Endothelial cell of umbilical vein (primary cell): ENCODE measurements at regions not wholly inside any gene's neighbourhood (a gene's known extent, or its start where the extent isn't known, plus 50 kb on each side); places are given as distances from the start of the nearest gene placed in this dataset.

Experiments
- BruUV-seq: library from RNA; stranded (reverse); fragments of 400-500 nt; replicated peaks from 2 replicates; lab custom pipeline; 2021; lab: Mats Ljungman, UMichigan
- CTCF ChIA-PET: fragments of 300-600, 350-600 bp; sonication (Branson Sonifier 250); formaldehyde crosslinking; loops from one replicate; lab custom pipeline; 2021; ENCODE audit warnings: antibody characterized with exemption, inconsistent platforms; lab: Charles Lee
- POLR2A ChIA-PET: fragments of 300-600, 350-600 bp; sonication (Branson Sonifier 250); formaldehyde crosslinking; loops from one replicate; lab custom pipeline; 2021; ENCODE audit warnings: antibody characterized with exemption, inconsistent platforms; lab: Charles Lee
- DNase-seq: peaks from one replicate; pipeline ENCODE4 v3.0.0-alpha.2; 2011; ENCODE audit warnings: low read depth, low spot score
- FAIRE-seq: peaks from 2 replicates; lab custom pipeline; 2011; peaks lifted over from hg19 to GRCh38; lab: Jason Lieb, UNC
- H2AFZ ChIP-seq: 2 replicates; pipeline ENCODE4 v1.6.0; 2012; ENCODE audit warnings: low read depth, low read length, control low read depth, inconsistent platforms
- H3K27ac ChIP-seq: 2 replicates; pipeline ENCODE4 v1.5.1; 2011; ENCODE audit warnings: low read depth, mild to moderate bottlenecking, control low read depth, low read length, moderate library complexity; ENCODE audit not compliant: insufficient read depth
- H3K27me3 ChIP-seq, 2 experiments: 2 replicates each; pipeline versions ENCODE4 v1.6.0 to v1.6.1; 2011; ENCODE audit warnings: low read length in 2 of 2, mixed read lengths in 1 of 2; ENCODE audit not compliant: control insufficient read depth in 2 of 2, insufficient read depth in 2 of 2
- H3K36me3 ChIP-seq, 2 experiments: 2 replicates in 1 of 2; 3 replicates in 1 of 2; pipeline ENCODE4 v1.5.1; 2011; ENCODE audit warnings: low read length in 2 of 2, mild to moderate bottlenecking in 1 of 2, moderate library complexity in 1 of 2; ENCODE audit not compliant: control insufficient read depth in 2 of 2, insufficient read depth in 2 of 2; ENCODE audit errors: extremely low read depth in 1 of 2
- H3K4me1 ChIP-seq: 3 replicates; pipeline ENCODE4 v1.5.1; 2011; ENCODE audit warnings: mild to moderate bottlenecking, low read length; ENCODE audit not compliant: control insufficient read depth, insufficient read depth; ENCODE audit errors: extremely low read depth
- H3K4me2 ChIP-seq: 2 replicates; pipeline ENCODE4 v1.6.1; 2011; ENCODE audit warnings: low read length, control low read depth, mixed read lengths; ENCODE audit not compliant: insufficient read depth
- H3K4me3 ChIP-seq, 3 experiments: fragments of 200-600 bp in 1 of 3; sonication (generic), shearing (Covaris generic) in 1 of 3; replicated peaks in 1 of 3; 2 replicates each; pipeline ENCODE4 v1.5.1; 2011 to 2016; ENCODE audit warnings: control low read depth in 3 of 3, low read length in 3 of 3, mild to moderate bottlenecking in 2 of 3, inconsistent platforms in 1 of 3, low read depth in 1 of 3, moderate library complexity in 1 of 3; ENCODE audit not compliant: insufficient read depth in 1 of 3
- H3K79me2 ChIP-seq: 2 replicates; pipeline ENCODE4 v1.6.0; 2012; ENCODE audit warnings: low read length, inconsistent platforms; ENCODE audit not compliant: control insufficient read depth, insufficient read depth
- H3K9ac ChIP-seq: replicated peaks from 2 replicates; pipeline ENCODE3; 2011; ENCODE audit warnings: low read length, control low read depth; ENCODE audit not compliant: insufficient read depth; ENCODE audit errors: extremely low read depth
- H3K9me1 ChIP-seq: replicated peaks from 3 replicates; pipeline ENCODE4 v1.6.0; 2011; ENCODE audit warnings: mild to moderate bottlenecking, low read length; ENCODE audit not compliant: control insufficient read depth, insufficient read depth; ENCODE audit errors: extremely low read depth
- H3K9me3 ChIP-seq: replicated peaks from 2 replicates; pipeline ENCODE4 v1.5.1; 2012; ENCODE audit warnings: low read length, inconsistent platforms; ENCODE audit not compliant: control insufficient read depth, insufficient read depth
- H4K20me1 ChIP-seq: replicated peaks from 2 replicates; pipeline ENCODE3; 2011; ENCODE audit warnings: mild to moderate bottlenecking, low read length; ENCODE audit not compliant: control insufficient read depth, insufficient read depth; ENCODE audit errors: extremely low read depth
- EZH2 ChIP-seq: IDR thresholded peaks from 2 replicates; pipeline ENCODE4 v1.6.1; 2012; ENCODE audit warnings: borderline replicate concordance, low read depth, mild to moderate bottlenecking, moderate library complexity, low read length, inconsistent platforms; ENCODE audit not compliant: severe bottlenecking
- FOS ChIP-seq: IDR thresholded peaks from 2 replicates; pipeline ENCODE4 v1.6.1; 2011; ENCODE audit warnings: mild to moderate bottlenecking, low read length, moderate library complexity, borderline replicate concordance; ENCODE audit not compliant: insufficient read depth
- GATA2 ChIP-seq: IDR thresholded peaks from 2 replicates; pipeline ENCODE4 v1.7.0; 2011; ENCODE audit warnings: low read depth, mild to moderate bottlenecking, moderate library complexity, mixed read lengths, low read length; ENCODE audit not compliant: insufficient read length, insufficient read depth
- JUN ChIP-seq: IDR thresholded peaks from 2 replicates; pipeline ENCODE4 v1.6.1; 2011; ENCODE audit warnings: borderline replicate concordance, low read depth; ENCODE audit not compliant: insufficient read length, insufficient read depth
- MYC ChIP-seq: IDR thresholded peaks from one replicate; pipeline ENCODE4 v1.6.1; 2011; ENCODE audit warnings: mild to moderate bottlenecking, low read depth, low read length
- POLR2A ChIP-seq: IDR thresholded peaks from 2 replicates; pipeline ENCODE4 v1.6.1; 2012; ENCODE audit warnings: low read depth, mild to moderate bottlenecking, control low read depth, low read length
- POLR2AphosphoS5 ChIP-seq: IDR thresholded peaks from 2 replicates; pipeline ENCODE4 v1.6.1; 2012; ENCODE audit warnings: low read depth, mild to moderate bottlenecking, control low read depth, low read length, moderate library complexity; ENCODE audit not compliant: insufficient read depth
- dilution Hi-C: fragments of 300-500 bp; cut with MboI; formaldehyde crosslinking; loops from one replicate; pipeline ENCODE4 v1.15.0; 2019; ENCODE audit warnings: low sequenced_read_pairs; ENCODE audit not compliant: extremely low pct_ligation_motif_present
- intact Hi-C: fragments of 100-400 bp; cut with micrococcal nuclease; formaldehyde crosslinking; loops from one replicate; pipeline ENCODE4 v1.10.0; 2022
- TF ChIP-seq, protein P1 (sequence below), 2 donors: IDR thresholded peaks; 1 replicate in 1 of 2; 2 replicates in 1 of 2; pipeline ENCODE4 v1.5.1; 2011; ENCODE audit warnings: low read length in 2 of 2, mild to moderate bottlenecking in 2 of 2, moderate library complexity in 2 of 2, control low read depth in 1 of 2, inconsistent platforms in 1 of 2, low read depth in 1 of 2; ENCODE audit not compliant: insufficient read depth in 1 of 2; ENCODE audit errors: extremely low read depth in 1 of 2
- TF ChIP-seq, protein P2 (sequence below): IDR thresholded peaks from 2 replicates; pipeline ENCODE4 v1.6.1; 2011; ENCODE audit not compliant: insufficient read depth, insufficient read length

DNA sequence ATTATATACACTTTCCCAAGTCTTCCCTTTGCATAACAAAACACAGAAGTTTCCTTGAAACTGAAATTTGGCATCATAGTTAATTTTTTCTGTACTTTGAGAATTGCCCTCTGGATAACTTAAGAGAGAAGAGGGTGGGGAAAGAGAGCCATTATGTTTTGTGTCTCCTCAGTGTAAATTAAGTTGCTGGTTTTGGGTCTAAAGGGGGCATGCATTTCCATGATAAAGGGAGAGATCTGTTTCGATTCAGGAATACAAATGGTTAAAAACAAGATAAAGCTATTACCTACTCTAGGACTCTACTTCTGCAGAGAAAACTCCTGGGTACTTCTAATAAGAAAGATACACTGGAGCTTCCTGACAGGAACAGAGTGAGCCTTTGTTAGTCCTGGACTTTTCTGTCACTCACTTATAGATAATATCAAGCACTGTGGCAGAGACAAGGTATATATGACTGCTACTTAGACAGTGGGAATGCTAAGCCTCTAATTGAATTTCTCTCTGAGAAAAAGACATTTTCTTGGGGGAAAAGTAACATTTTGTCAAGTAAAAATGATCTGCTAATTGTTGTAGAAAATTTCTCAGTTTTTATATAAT is 142.8 kb upstream of the PCDH9 start:
- Histone ChIP-seq H3K4me2 (no peak overlapping the region), H3K4me1 (no peaks in the 10 kb centered on the region), H3K27ac (no peak overlapping the region), H3K27me3 (no peaks in the 10 kb centered on the region), H3K9me3 (no peaks in the 10 kb centered on the region), H3K79me2 (no peaks in the 10 kb centered on the region), H3K36me3 (no peaks in the 10 kb centered on the region), H3K9me1 (no peaks in the 10 kb centered on the region), H3K9ac (no peak overlapping the region), H2AFZ (no peak overlapping the region), H4K20me1 (no peaks in the 10 kb centered on the region), H3K4me3 (no peak overlapping the region)
- ChIA-PET CTCF (no interaction called here), POLR2A (no interaction called here)
- FAIRE-seq (no peak), DNase-seq (no peak)
- intact Hi-C loops = no loop called here
- BruUV-seq = no TSS peak
- dilution Hi-C loops = no loop called here
- TF ChIP-seq, protein P1, sequence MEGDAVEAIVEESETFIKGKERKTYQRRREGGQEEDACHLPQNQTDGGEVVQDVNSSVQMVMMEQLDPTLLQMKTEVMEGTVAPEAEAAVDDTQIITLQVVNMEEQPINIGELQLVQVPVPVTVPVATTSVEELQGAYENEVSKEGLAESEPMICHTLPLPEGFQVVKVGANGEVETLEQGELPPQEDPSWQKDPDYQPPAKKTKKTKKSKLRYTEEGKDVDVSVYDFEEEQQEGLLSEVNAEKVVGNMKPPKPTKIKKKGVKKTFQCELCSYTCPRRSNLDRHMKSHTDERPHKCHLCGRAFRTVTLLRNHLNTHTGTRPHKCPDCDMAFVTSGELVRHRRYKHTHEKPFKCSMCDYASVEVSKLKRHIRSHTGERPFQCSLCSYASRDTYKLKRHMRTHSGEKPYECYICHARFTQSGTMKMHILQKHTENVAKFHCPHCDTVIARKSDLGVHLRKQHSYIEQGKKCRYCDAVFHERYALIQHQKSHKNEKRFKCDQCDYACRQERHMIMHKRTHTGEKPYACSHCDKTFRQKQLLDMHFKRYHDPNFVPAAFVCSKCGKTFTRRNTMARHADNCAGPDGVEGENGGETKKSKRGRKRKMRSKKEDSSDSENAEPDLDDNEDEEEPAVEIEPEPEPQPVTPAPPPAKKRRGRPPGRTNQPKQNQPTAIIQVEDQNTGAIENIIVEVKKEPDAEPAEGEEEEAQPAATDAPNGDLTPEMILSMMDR (IDR thresholded peaks at IDR 0.05; ENCODE audit: extremely low read depth in 1 of 2, insufficient read depth in 1 of 2, low read depth in 1 of 2, low read length in 2 of 2) = no peak
- TF ChIP-seq EZH2 (no peak), GATA2 (no peak), POLR2AphosphoS5 (no peak), FOS (no peak), JUN (no peak), MYC (no peak), POLR2A (no peak)
- TF ChIP-seq, protein P2, sequence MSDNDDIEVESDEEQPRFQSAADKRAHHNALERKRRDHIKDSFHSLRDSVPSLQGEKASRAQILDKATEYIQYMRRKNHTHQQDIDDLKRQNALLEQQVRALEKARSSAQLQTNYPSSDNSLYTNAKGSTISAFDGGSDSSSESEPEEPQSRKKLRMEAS = no peak
